Neuronal stem cell (in vitro differentiated cells): ENCODE measurements at regions not wholly inside any gene's neighbourhood (a gene's known extent, or its start where the extent isn't known, plus 50 kb on each side); places are given as distances from the start of the nearest gene placed in this dataset.

ENCODE experiments used
- DNase-seq: peaks from one replicate; pipeline ENCODE4 v3.0.0-alpha.2; 2013; ENCODE audit warnings: low spot score
- H2AFZ ChIP-seq: one replicate; pipeline ENCODE4 v1.6.1; 2013; ENCODE audit warnings: mild to moderate bottlenecking, low read length, inconsistent platforms
- H2AK5ac ChIP-seq: 2 replicates; pipeline ENCODE4 v1.6.1; 2013; ENCODE audit warnings: low read depth, mild to moderate bottlenecking, inconsistent platforms, low read length, moderate library complexity, mixed read lengths
- H2BK120ac ChIP-seq: 2 replicates; pipeline ENCODE4 v1.6.1; 2013; ENCODE audit warnings: low read depth, mild to moderate bottlenecking, inconsistent platforms, low read length, moderate library complexity, mixed read lengths
- H2BK12ac ChIP-seq: one replicate; pipeline ENCODE4 v1.6.1; 2013; ENCODE audit warnings: low read length, inconsistent platforms
- H2BK15ac ChIP-seq: 2 replicates; pipeline ENCODE4 v1.6.1; 2013; ENCODE audit warnings: mild to moderate bottlenecking, low read length, inconsistent platforms, mixed read lengths
- H2BK5ac ChIP-seq: one replicate; pipeline ENCODE4 v1.6.1; 2013; ENCODE audit warnings: inconsistent platforms, mild to moderate bottlenecking, low read length, moderate library complexity
- H3K14ac ChIP-seq: one replicate; pipeline ENCODE4 v1.6.1; 2013; ENCODE audit warnings: low read length, inconsistent platforms
- H3K18ac ChIP-seq: 2 replicates; pipeline ENCODE4 v1.6.1; 2013; ENCODE audit warnings: low read length, inconsistent platforms
- H3K23ac ChIP-seq: 2 replicates; pipeline ENCODE4 v1.6.1; 2013; ENCODE audit warnings: low read depth, mild to moderate bottlenecking, mixed read lengths, low read length, inconsistent platforms; ENCODE audit not compliant: poor library complexity
- H3K27ac ChIP-seq: replicated peaks from 3 replicates; pipeline ENCODE4 v1.5.1; 2013; ENCODE audit warnings: low read length, inconsistent platforms
- H3K27me3 ChIP-seq, 3 experiments: 2 replicates each; pipeline ENCODE4 v1.6.1; 2013; ENCODE audit warnings: low read length in 3 of 3, mild to moderate bottlenecking in 2 of 3, inconsistent platforms in 1 of 3, low read depth in 1 of 3, mixed read lengths in 1 of 3, moderate library complexity in 1 of 3; ENCODE audit not compliant: control insufficient read depth in 3 of 3, insufficient read depth in 3 of 3
- H3K36me3 ChIP-seq, 2 donors: replicated peaks in 1 of 2; 2 replicates each; pipeline ENCODE4 v1.6.1; 2013; ENCODE audit warnings: low read length in 2 of 2; ENCODE audit not compliant: control insufficient read depth in 2 of 2, insufficient read depth in 2 of 2
- H3K4ac ChIP-seq: 2 replicates; pipeline ENCODE4 v1.6.1; 2013; ENCODE audit warnings: inconsistent platforms, mild to moderate bottlenecking, low read length, moderate library complexity
- H3K4me1 ChIP-seq, 2 donors: 1 replicate in 1 of 2; 2 replicates in 1 of 2; pipeline ENCODE4 v1.6.1; 2013; ENCODE audit warnings: low read length in 2 of 2, low read depth in 1 of 2; ENCODE audit not compliant: control insufficient read depth in 2 of 2, insufficient read depth in 1 of 2
- H3K4me2 ChIP-seq: one replicate; pipeline ENCODE4 v1.6.1; 2013; ENCODE audit warnings: mild to moderate bottlenecking, low read length, inconsistent platforms; ENCODE audit not compliant: insufficient read depth, poor library complexity, severe bottlenecking
- H3K4me3 ChIP-seq, 2 donors: 2 replicates each; pipeline ENCODE4 v1.5.1; 2013; ENCODE audit warnings: low read length in 2 of 2, mild to moderate bottlenecking in 2 of 2, inconsistent platforms in 1 of 2, moderate library complexity in 1 of 2
- H3K79me1 ChIP-seq: one replicate; pipeline ENCODE4 v1.6.1; 2013; ENCODE audit warnings: low read depth, mild to moderate bottlenecking, inconsistent platforms, low read length, moderate library complexity
- H3K9ac ChIP-seq: one replicate; pipeline ENCODE4 v1.6.1; 2013; ENCODE audit warnings: mild to moderate bottlenecking, low read depth, low read length, inconsistent platforms; ENCODE audit not compliant: poor library complexity
- H3K9me3 ChIP-seq, 2 donors: replicated peaks in 1 of 2; 2 replicates each; pipeline versions ENCODE3 to v1.6.1; 2013; ENCODE audit warnings: low read length in 2 of 2, mild to moderate bottlenecking in 2 of 2, inconsistent platforms in 1 of 2, low read depth in 1 of 2, mixed read lengths in 1 of 2, moderate library complexity in 1 of 2; ENCODE audit not compliant: control insufficient read depth in 2 of 2, insufficient read depth in 1 of 2
- H4K8ac ChIP-seq: one replicate; pipeline ENCODE4 v1.6.1; 2013; ENCODE audit warnings: low read depth, mild to moderate bottlenecking, inconsistent platforms, low read length, moderate library complexity
- H4K91ac ChIP-seq: one replicate; pipeline ENCODE4 v1.6.1; 2013; ENCODE audit warnings: low read length, low read depth, mild to moderate bottlenecking, inconsistent platforms; ENCODE audit not compliant: poor library complexity
- whole genome bisulfite sequencing, 2 donors: extraction: QIAGEN DNeasy Blood & Tissue Kit; methylation state at CpG; one replicate each; pipeline ENCODE4 v1.1.7; 2013; ENCODE audit warnings: missing lambda C conversion rate in 2 of 2, mixed read lengths in 1 of 2; ENCODE audit not compliant: insufficient read length in 2 of 2, insufficient replicate concordance in 1 of 2; ENCODE audit errors: extremely low coverage in 2 of 2; 5-methylcytosine and 5-hydroxymethylcytosine counted together

- peak overlapping the region; percentile 40 for H2AFZ ChIP-seq
These were observed 105.1 kb downstream of the TRMT11 start for GRCh38 chr6:126091466-126091865.

DNA sequence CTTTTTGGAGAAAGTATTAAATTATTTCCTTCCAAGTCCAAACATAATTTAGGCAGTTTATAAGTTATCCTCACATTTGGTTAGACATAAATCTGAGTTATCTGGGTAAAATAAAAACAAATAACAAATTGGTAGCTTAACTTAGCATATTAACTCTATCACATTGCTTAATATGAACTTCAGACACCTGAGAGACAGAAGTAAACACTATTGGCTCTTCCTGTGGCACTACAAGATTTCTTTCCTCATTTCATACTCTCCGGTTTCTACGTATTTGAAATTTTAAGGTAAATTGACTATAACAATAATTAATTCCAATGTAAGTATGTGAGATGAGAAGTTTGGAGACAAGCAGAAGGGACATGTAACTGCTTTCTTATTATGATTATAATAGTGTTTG is 106.8 kb downstream of the TRMT11 start:
- no peaks in the 10 kb centered on the region for H3K79me1 ChIP-seq
- no peak overlapping the region for H2BK120ac ChIP-seq
- no peak overlapping the region for H2AFZ ChIP-seq
- DNase-seq = no peak
- no peak overlapping the region for H2BK15ac ChIP-seq
- H3K14ac ChIP-seq = no peak overlapping the region
- H3K4me3 ChIP-seq = no peak overlapping the region
- H3K27ac ChIP-seq = no peak overlapping the region
- no peak overlapping the region for H3K4me2 ChIP-seq
- no peak overlapping the region for H2BK5ac ChIP-seq
- no peak overlapping the region for H3K18ac ChIP-seq
- H2AK5ac ChIP-seq = no peak overlapping the region
- peaks cover 6 to 29% of the 10 kb centered on the region in 2 donors for H3K4me1 ChIP-seq
- no peak overlapping the region for H2BK12ac ChIP-seq
- no peak overlapping the region for H3K9ac ChIP-seq
- no peak overlapping the region for H3K4ac ChIP-seq
- H3K27me3 ChIP-seq = no peaks in the 10 kb centered on the region
- H3K9me3 ChIP-seq = no peaks in the 10 kb centered on the region
- H3K23ac ChIP-seq = no peak overlapping the region
- no peak overlapping the region for H4K8ac ChIP-seq
- H3K36me3 ChIP-seq = no peaks in the 10 kb centered on the region
- no CpG with 5 or more reads among the region's 2 CpGs for WGBS, 2 donors
- H4K91ac ChIP-seq = no peak overlapping the region

More at GRCh38 chr6:126091466-126091865, 105.1 kb downstream of the TRMT11 start:
- Histone ChIP-seq H2BK12ac (no peak overlapping the region), H3K4me3 (no peak overlapping the region), H2AK5ac (no peak overlapping the region), H2BK15ac (no peak overlapping the region), H3K9me3 (no peaks in the 10 kb centered on the region), H3K4me1 (peaks cover 5 to 29% of the 10 kb centered on the region in 2 donors), H3K4ac (no peak overlapping the region), H3K9ac (no peak overlapping the region), H3K18ac (no peak overlapping the region), H4K91ac (no peak overlapping the region), H2BK5ac (no peak overlapping the region), H4K8ac (no peak overlapping the region), H3K14ac (no peak overlapping the region), H3K27me3 (no peaks in the 10 kb centered on the region), H3K36me3 (no peaks in the 10 kb centered on the region), H3K23ac (no peak overlapping the region), H3K4me2 (no peak overlapping the region), H3K79me1 (no peaks in the 10 kb centered on the region), H3K27ac (peak overlapping the region; percentile 10), H2BK120ac (no peak overlapping the region)
- peak; percentile 44 for DNase-seq
- WGBS, 2 donors = no CpG with 5 or more reads among the region's 6 CpGs

GRCh38 chr6:126094411-126094810 is 108.1 kb downstream of the TRMT11 start:
- DNase-seq = no peak
- no CpG with 5 or more reads among the region's 4 CpGs for WGBS, 2 donors

DNA sequence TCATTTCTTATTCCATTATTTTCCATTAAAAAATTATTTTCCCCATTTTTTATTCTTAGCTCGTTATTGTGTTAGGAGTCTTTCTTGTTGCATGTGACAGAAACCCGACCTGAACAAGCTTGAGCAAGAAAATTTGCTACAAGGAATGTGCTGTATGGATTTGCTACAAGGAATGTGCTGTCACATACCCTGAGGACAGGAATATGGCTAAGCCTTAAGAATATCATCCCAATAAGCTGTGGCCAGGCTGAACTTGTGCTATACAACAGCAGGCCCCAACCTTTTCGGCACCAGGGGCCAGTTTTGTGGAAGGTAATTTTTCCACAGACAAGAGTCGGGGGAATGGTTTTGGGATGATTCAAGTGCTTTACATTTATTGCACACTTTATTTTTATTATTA is 114.0 kb downstream of the TRMT11 start:
- no peak overlapping the region for H3K18ac ChIP-seq
- H4K8ac ChIP-seq = no peak overlapping the region
- no peak overlapping the region for H2BK5ac ChIP-seq
- no peak overlapping the region for H2AFZ ChIP-seq
- WGBS, 2 donors = 100% methylated on average over 1 of the region's 4 CpGs; no CpG with 5 or more reads in 1 of the 2 donors
- H3K4ac ChIP-seq = no peak overlapping the region
- H2BK120ac ChIP-seq = no peak overlapping the region
- peaks cover 4% of the 10 kb centered on the region in 2 donors for H3K4me1 ChIP-seq
- no peak overlapping the region for H3K23ac ChIP-seq
- H3K27me3 ChIP-seq = no peaks in the 10 kb centered on the region
- DNase-seq = no peak
- H3K9ac ChIP-seq = no peak overlapping the region
- no peak overlapping the region for H2AK5ac ChIP-seq
- no peaks in the 10 kb centered on the region for H3K79me1 ChIP-seq
- peaks cover 2 to 17% of the 10 kb centered on the region in 2 donors for H3K9me3 ChIP-seq
- no peak overlapping the region for H3K4me3 ChIP-seq
- H4K91ac ChIP-seq = no peak overlapping the region
- H3K36me3 ChIP-seq = peaks cover 0 to 12% of the 10 kb centered on the region in 2 donors
- H2BK15ac ChIP-seq = no peak overlapping the region
- H2BK12ac ChIP-seq = no peak overlapping the region
- H3K27ac ChIP-seq = no peak overlapping the region
- H3K14ac ChIP-seq = no peak overlapping the region
- H3K4me2 ChIP-seq = no peak overlapping the region

More at GRCh38 chr6:126094411-126094810, 108.1 kb downstream of the TRMT11 start:
- no peak overlapping the region for H3K27ac ChIP-seq
- no peak overlapping the region for H3K4me2 ChIP-seq
- H3K18ac ChIP-seq = no peak overlapping the region
- H2BK15ac ChIP-seq = no peak overlapping the region
- H3K23ac ChIP-seq = no peak overlapping the region
- H3K4ac ChIP-seq = no peak overlapping the region
- H2AK5ac ChIP-seq = no peak overlapping the region
- H4K91ac ChIP-seq = no peak overlapping the region
- H3K9me3 ChIP-seq = no peaks in the 10 kb centered on the region
- H4K8ac ChIP-seq = no peak overlapping the region
- no peaks in the 10 kb centered on the region for H3K27me3 ChIP-seq
- H2BK120ac ChIP-seq = no peak overlapping the region
- no peaks in the 10 kb centered on the region for H3K36me3 ChIP-seq
- no peaks in the 10 kb centered on the region for H3K79me1 ChIP-seq
- H3K4me1 ChIP-seq = peaks cover 6 to 29% of the 10 kb centered on the region in 2 donors
- H3K14ac ChIP-seq = no peak overlapping the region
- H3K9ac ChIP-seq = no peak overlapping the region
- no peak overlapping the region for H2AFZ ChIP-seq
- no peak overlapping the region for H3K4me3 ChIP-seq
- no peak overlapping the region for H2BK12ac ChIP-seq
- H2BK5ac ChIP-seq = no peak overlapping the region
